HG02870 (cell line): ENCODE measurements at regions not wholly inside any gene's neighbourhood (a gene's known extent, or its start where the extent isn't known, plus 50 kb on each side); places are given as distances from the start of the nearest gene placed in this dataset.
A peak's percentile ranks its signal among the peaks of the same experiment; 100 is the strongest.

ENCODE experiments used
- ATAC-seq: cut with Tn5 transposase; IDR thresholded peaks from one replicate; pipeline ENCODE4 v1.9.1; 2021; ENCODE audit warnings: mild to moderate bottlenecking, moderate library complexity; ENCODE audit not compliant: unreplicated experiment

DNA sequence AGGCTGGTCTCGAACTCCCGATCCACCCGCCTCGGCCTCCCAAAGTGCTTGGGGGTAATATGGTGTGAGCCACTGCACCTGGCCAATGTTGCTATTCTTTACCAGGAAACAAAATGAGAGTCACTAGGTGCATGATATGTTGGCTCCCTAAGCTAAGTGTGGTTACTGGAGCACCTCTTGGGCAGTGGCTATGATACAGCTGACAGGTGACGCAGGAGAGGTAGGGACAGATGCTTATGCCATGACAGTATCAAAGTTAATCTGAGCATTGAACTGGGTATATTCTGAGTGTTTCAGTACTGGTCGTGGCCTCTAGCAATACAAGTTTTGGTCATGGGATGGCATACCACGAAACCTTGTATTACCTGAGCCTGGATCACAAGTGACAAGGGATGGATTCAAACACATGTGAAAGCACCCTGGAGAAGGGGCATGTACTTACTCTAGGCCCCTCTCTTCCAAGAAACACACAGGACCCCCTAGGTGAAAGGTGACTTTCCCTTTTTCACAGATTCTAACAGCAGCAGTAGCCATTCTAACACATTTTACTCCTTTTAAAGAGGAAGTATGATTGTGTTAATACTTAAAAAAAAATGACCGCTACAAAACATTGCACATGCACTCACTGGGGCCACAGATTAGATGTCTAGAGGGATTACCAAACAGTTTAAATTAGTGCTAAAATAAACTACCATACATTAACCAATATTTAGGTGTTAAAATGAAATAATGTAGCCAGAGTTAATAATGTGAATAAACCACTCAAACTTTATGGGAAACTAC is 467.3 kb downstream of the SHQ1 start:
- ATAC-seq: no peak

DNA sequence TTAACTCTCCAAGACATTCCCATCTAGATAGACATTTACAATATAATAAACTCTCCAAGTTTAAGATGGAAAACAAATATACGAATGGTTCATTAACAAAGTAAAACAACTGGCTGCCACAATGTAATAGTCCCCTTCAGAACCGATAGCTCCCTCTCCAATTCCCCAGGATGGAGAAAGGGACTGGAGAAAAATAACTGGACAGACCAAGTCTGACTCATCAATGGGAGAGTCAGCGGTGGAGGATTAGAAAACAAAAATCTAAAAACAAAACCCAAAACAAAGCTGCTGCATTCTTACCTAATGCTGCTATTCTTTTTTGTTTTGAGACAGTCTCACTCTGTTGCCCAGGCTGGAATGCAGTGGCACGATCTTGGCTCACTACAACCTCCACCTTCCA is 468.1 kb downstream of the SHQ1 start:
- ATAC-seq: no peak

DNA sequence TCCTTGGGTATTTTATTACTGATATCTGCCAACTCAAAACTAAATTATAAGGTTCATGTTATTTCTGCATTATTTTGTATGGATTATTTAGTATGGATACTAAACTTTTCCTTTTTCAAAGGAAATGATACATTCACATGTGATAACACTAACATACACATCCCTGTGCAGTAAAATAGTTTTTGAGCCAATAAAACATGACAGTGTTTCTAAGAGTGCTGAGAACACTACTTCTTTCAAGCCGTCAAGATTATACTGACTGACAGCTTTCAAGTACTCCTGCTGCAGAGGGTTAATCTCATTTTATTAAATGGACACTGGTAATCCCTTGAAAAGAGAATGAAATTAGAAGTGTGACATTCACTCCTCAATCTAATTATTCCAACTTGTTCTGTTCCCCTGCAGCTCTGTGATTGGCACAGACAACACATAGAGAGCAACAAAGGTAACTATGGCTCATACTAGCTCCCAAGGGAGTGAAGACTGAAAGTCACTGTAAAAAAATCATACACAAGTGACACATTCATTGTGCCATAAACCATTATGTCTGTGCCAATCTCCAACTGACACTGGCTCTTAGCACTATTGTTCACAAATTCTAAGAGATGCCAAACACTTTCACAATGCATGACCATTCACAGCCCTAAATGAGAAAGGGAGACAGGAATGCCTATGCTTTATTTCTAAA is 468.6 kb downstream of the SHQ1 start:
- ATAC-seq: no peak

DNA sequence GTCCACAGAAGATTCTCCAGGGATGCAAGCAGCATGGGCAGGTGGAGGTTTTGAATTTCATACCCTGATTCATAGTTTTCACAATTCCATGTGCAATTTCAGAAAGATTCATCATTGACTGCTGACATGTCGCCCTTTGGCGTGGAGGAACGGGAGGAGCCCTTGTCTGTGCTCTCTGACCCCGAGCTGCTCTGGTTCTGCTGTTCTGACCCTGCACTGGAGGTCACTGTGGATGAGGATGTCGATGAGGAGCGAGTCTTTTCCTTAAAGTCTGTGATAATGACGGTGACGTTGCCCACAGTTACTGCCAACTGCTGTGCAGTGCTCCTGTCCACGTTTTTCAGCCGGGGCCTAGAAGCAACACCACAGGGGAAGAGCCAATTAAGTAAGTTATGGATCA is 470.0 kb downstream of the SHQ1 start:
- ATAC-seq: no peak

DNA sequence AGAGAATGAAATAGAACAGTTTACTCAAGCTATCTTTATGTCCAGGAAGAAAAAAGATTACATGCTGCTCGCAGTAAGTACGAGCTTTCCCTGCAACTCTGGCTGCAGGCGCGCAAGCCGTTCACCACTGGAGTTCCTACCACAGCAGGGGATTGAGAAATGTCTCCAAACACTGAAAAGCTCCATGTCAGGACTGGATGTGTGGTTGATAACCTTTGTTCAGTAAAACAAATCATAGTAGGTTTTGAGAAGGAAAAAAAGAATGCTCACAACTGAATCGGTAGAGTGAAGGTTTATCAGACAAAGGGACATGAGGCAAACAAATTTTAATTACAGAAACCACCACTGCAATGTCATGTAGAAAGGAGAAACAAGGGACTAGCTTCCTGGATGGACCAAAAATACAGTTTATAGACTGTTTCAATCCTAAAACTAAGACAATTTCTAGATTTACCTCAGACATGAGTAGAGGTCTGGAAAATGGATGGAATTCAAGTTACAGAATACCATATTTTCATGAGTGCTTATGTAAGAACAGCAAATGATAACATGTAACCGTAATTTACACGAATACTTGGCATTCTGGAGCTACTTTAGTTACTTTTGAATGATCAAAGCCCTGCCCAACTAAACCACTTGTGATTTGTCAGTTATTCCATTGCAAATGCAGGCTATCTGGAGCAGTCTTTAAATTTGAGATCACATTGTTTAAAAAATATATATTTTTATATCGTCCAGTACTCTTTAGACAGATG is 471.1 kb downstream of the SHQ1 start:
- ATAC-seq: no peak

DNA sequence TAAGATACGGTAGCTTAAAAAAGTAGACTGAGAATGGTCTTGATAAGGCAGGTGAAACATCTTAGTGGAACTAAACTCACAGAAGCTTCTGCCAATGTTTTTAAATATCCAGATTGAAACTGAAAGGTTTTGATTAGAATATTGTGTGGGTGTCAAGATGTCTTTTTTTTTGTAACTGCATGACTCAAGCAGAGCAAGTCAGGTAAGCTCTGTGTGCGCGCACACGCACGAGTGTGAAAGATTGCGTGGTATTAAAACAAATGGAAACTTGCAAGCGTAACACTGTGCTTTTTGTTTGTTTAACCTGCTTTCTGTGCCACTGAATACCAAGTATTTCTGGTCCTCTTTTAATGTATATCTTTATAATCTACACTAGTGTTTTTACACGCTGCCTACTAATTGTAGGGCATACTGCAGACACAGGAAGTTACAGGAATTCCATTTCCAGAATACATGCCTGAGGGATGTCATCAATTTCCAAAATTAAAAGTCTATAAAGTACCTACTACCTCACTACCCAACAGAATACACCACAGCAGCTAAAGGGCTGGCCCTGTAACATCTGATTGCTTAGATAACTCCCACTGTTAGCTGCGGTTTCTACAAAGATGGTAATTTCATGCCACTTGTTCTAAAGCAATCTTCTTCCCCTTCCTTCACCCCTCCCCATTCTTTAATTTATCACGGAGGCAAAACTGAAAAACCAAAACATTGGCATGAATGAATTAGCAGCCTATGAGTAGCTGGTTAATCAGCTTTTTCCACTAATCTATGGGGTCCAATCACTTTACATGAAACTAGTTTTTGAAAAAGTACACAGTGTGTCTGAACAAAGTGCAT is 472.8 kb downstream of the SHQ1 start:
- peak; percentile 84 for ATAC-seq

DNA sequence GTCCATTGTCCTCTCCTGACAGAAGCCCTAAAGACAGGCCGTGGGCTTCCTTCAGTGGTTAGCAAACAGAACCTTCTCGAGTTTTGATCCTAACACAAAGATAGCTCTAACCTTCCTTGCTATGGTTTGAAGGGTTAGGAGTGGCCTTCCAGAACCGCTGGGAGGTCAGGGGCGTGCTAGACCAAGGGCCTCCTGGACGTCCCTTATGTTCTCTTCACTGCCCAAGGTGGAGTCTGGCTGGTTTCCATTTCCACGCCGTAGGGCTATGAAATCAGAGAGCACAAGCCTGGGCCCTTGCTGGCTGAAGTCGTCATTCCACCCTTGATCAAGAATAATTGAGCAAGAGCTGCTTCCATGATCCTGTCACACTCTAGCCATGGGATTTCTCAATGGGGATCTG is 475.1 kb downstream of the SHQ1 start:
- ATAC-seq: no peak

DNA sequence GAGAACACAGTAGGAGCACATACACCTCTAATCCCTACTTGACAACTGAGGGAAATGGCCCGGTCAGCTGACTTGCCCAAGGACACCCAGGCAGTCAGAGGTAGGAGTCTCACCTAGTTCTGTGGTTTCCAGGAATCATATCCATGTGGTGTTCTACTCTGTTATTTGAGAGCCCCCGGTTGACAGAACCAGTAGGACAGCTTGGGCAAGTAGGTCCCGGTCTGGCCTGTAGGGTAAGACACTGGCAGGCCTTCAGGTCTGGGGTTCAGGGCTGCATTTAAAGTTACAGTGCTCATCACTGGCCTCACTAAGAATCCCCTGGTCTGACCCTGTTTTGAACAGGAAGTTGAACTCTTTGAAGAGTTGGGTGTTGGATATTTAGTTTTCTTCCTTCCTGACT is 476.1 kb downstream of the SHQ1 start:
- ATAC-seq: no peak

DNA sequence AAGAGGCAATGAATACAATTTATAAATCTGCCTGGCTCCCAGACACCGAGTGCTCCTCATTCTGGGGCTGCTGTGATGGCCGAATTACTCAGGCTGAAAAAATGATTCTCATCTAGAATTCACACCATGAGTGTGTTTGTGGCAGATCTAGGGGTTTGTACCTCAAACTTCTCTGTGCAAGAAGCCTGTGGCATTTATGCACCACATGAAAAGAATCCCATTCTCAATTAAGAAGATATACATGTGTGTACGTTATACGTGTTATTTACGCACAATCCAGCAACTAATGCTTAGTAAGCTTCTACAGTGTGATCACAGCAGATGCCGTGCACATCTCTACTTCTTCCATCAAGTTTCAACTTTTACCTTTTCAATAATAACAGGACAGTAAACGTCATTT is 476.8 kb downstream of the SHQ1 start:
- ATAC-seq: no peak

DNA sequence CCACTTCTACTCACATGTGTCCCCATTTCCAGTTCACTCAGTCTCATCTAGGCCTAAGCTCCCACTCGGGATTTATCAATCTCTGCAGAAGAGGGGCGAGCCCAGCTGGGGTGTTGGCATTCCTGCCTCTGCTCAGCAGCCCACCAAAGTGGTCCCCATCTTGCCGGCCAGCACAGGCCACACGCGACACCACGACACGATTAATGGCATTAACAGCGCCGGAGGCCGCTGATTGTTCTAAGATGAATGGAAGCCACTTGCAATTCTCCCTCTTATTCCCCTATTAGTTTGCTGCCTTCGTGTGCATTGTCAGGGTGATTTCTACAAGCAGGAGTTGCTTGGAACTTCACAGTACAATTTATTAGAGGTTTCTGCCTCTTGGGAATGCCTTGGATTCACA is 477.3 kb downstream of the SHQ1 start:
- no peak for ATAC-seq

DNA sequence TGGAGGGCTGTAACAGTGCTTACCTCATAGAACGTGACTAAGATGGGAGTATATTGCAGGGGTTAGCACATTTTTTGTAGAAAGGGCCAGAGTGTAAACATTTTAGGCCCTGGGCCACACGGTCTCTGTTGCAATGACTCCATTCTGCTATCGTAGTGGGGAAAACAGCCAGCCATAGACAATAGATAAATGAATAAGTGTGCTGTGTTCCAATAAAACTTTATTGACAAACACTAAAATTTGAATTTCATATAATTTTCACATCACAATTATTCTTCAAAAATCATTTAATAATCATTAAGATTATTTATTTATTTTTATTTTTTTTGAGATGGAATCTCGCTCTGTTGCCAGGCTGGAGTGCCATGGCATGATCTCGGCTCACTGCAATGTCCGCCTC is 478.6 kb downstream of the SHQ1 start:
- ATAC-seq: no peak

DNA sequence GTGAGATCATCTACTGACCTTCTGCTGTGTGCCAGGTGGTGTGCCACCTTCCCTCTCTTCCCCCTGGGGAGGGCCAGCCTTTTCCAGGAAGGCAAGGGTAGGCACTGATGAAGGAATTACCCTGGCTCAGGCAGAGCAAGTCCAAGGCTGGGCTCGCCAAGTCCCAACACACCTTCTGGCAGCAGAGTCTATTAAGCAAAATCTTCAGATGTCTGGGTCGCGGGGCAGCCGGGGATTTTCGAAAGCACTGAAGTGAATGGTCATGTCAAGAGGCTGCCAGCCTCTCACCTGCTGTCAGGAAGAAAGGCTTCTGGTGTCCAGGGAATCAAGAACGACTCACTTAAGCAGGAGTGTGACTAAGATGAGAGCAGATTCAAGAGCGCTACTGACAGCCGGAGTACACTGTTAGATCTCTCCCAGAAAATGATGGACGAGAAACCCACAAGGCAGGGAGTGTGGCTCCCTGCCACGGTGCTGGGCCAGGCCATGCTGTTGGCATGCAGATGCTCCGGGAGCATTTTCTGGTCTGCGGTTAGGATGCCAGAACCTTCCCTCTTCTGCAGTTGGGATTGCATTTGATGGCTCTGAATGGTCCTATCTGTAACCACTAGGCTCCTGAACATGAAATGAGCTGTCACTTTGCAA is 479.8 kb downstream of the SHQ1 start:
- no peak for ATAC-seq

DNA sequence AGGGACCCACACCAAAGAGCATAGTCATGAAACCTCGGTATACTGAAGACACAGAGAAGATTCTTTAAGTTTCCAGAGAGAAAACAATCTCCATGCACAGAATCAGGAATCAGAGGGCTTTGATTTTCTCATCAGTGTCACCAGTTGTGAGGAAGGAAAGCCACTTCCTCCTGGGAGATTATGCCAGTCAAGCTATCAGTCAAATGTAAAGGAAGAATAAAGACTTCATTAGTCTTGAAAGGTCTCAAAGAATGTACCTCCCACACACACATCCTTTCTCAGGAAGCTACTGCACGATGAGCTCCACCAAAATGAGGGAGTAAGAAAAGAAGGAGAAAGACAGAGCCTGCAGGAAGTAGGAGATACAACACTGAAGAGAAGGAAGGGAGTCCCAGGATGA is 486.3 kb downstream of the SHQ1 start:
- ATAC-seq: no peak

DNA sequence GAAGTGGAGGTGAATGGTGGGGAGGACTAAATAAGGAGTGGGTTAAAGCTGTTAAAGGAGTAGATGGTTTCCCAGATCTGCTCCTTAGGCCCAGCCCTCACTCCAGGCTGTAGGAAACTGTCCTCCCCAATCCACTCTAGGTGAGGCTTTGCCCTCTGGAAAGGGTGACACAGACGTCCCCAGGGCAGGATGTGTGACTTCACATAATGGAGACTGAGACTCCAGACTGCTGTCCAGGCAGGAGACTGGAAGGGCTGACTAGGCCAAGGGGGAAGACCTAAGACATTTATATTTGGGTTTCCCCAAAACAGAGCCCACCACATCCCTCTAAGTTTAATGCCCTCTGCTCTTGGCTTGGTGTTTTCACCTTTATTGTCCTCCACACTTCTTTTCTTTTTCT is 488.5 kb downstream of the SHQ1 start:
- ATAC-seq: no peak

DNA sequence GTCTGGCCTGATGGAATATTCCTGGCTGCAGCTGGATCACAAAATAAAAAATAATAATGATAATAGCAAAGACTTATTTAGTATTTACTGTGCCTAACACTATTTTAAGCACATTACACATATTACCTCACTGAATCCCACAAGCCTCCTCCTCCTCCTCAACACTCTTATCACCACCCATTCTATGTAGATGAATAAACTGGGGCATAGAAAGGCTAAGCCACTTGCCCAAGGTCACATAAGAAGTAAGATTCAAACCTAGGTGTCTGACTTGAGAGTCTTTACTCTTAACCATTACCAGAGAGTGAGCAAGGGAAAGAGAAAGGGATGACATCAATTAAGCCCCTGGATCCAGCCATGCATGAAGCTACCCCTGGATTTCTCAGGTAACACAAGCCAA is 493.1 kb downstream of the SHQ1 start:
- ATAC-seq: no peak

DNA sequence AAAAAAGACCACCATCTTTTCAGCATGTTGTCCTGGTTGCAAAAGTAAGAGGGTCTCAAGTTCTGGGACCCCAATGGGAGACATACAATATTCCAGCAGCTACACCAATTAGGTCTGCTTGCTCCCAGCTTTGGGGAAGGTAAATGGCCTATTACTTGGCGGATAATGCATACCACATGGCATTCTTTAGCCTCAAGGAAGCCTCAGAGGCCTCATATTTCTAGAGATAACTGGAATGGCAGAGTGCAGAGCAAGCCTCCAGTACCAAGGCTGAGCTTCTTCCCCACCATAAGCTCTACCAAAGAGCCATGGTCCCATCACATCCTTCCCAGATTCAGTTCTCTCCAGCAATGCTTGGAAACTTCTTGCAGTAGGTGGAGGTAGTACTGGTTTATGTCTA is 493.8 kb downstream of the SHQ1 start:
- no peak for ATAC-seq

DNA sequence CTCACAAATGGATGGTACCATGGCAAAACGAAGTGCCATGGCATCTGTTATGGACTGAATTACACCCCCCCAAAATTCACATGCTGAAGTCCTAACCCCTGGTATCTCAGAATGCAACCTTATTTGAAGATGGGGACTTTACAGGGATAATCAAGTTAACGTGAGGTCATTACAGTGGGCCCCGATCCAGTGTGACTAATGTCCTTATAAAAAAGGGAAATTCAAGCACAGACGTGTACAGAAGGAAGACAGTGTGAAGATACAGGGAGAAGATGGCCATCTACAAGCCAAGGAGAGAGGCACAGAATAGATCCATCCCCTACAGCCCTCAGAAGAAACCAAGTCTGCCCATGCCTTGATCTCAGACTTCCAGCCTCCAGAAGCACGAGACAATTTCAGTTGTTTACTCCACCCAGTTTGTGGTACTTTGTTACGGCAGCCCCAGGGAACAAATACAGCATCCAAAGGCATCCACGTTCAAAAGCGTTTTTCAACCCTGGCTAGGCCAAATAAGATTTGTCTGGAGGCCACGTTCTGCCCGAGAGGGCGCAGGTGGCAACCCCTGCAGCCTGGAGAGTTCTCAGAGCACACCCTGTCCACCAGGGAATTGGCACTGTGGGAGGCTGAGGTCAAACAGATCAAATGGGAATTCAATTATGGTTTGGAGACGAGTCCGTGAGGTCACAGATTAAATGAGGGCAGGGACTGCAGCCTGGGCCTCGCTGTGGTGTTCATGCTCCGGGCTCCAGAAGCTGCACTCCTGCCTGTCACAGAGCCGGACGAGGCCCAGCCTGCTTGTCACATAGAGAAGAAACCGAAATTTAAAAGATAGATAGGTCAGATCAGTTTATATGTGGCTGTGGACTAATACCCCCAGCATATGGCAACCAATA is 494.8 kb downstream of the SHQ1 start:
- no peak for ATAC-seq

DNA sequence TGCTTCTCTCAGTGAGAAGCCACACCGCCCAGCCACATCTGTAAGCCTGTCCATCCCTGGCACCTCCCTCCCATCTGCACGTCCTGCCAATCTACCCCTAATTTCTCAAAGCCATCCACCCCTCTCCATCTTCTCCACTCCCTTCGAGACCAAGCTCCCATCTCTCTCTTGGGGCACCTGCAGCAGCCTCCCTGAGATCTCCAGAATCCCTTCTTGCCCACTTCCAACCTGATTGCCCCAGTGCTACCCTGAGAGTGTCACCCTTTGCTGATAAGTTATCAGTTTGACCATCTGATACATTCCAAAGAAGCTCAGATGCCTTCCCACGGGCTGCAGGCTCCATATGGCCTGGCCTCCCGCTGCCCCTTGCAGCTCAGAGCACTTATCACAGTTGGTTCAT is 496.1 kb downstream of the SHQ1 start:
- no peak for ATAC-seq

DNA sequence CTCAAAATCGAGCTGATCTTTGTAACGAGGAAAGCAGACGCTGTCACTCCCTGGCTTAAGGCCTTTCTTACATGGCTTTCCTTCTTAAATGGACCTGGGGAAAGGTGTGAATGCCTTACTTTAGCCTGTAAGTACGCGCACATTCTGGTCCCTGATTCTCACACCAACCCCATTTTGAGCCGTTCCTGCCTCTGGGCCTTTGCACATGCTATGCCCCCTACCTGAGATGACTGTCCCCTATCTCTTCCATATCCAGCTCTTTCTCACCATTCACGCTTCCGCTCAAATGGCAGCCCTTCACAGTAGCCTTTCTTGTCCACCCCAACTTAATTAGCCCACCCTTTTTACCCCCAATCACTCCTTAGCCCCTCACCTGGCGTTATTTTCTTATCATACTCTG is 496.7 kb downstream of the SHQ1 start:
- ATAC-seq: no peak
